Astrocyte (in vitro differentiated cells and primary cell): ENCODE measurements at regions not wholly inside any gene's neighbourhood (a gene's known extent, or its start where the extent isn't known, plus 50 kb on each side); places are given as distances from the start of the nearest gene placed in this dataset.

ENCODE experiments used
- DNase-seq: peaks from one replicate; pipeline ENCODE4 v3.0.0-alpha.2; 2010; ENCODE audit warnings: low read depth
- FAIRE-seq: peaks from 2 replicates; lab custom pipeline; 2011; peaks lifted over from hg19 to GRCh38; lab: Jason Lieb, UNC
- H2AFZ ChIP-seq: 2 replicates; pipeline ENCODE4 v1.6.0; 2012; ENCODE audit warnings: low read depth, low read length, inconsistent platforms
- H3K27ac ChIP-seq: 2 replicates; pipeline ENCODE4 v1.5.1; 2011; ENCODE audit warnings: low read depth, low read length, inconsistent platforms
- H3K27me3 ChIP-seq: 2 replicates; pipeline ENCODE4 v1.6.0; 2011; ENCODE audit warnings: low read length, inconsistent platforms; ENCODE audit not compliant: insufficient read depth
- H3K36me3 ChIP-seq: 2 replicates; pipeline ENCODE4 v1.5.1; 2011; ENCODE audit warnings: low read length, inconsistent platforms; ENCODE audit not compliant: insufficient read depth
- H3K4me1 ChIP-seq: 2 replicates; pipeline ENCODE4 v1.5.1; 2011; ENCODE audit warnings: low read length, inconsistent platforms; ENCODE audit not compliant: insufficient read depth
- H3K4me2 ChIP-seq: 2 replicates; pipeline ENCODE4 v1.6.0; 2012; ENCODE audit warnings: low read length, inconsistent platforms
- H3K4me3 ChIP-seq: 2 replicates; pipeline ENCODE4 v1.5.1; 2011; ENCODE audit warnings: low read depth, mild to moderate bottlenecking, low read length, inconsistent platforms; ENCODE audit not compliant: insufficient read depth
- H3K79me2 ChIP-seq: 2 replicates; pipeline ENCODE4 v1.6.0; 2012; ENCODE audit warnings: mild to moderate bottlenecking, low read length, inconsistent platforms; ENCODE audit not compliant: insufficient read depth
- H3K9ac ChIP-seq: 2 replicates; pipeline ENCODE4 v1.6.0; 2012; ENCODE audit warnings: mild to moderate bottlenecking, low read length, inconsistent platforms
- H3K9me3 ChIP-seq: 2 replicates; pipeline ENCODE4 v1.5.1; 2012; ENCODE audit warnings: low read depth, mild to moderate bottlenecking, low read length, inconsistent platforms; ENCODE audit not compliant: insufficient read depth
- H4K20me1 ChIP-seq: 2 replicates; pipeline ENCODE4 v1.6.0; 2012; ENCODE audit warnings: low read length, inconsistent platforms; ENCODE audit not compliant: insufficient read depth
- H3K27ac Mint-ChIP-seq: one replicate; pipeline ENCODE4 v1.8.0; 2021; ENCODE audit warnings: mild to moderate bottlenecking, mixed read lengths; ENCODE audit not compliant: unreplicated experiment
- H3K27me3 Mint-ChIP-seq: one replicate; pipeline ENCODE4 v1.8.0; 2021; ENCODE audit warnings: low read depth, mixed read lengths; ENCODE audit not compliant: unreplicated experiment
- H3K36me3 Mint-ChIP-seq: one replicate; pipeline ENCODE4 v1.8.0; 2021; ENCODE audit warnings: low read depth, mixed read lengths; ENCODE audit not compliant: unreplicated experiment
- H3K4me1 Mint-ChIP-seq: one replicate; pipeline ENCODE4 v1.8.0; 2021; ENCODE audit warnings: low read depth, mixed read lengths; ENCODE audit not compliant: unreplicated experiment
- H3K4me3 Mint-ChIP-seq: one replicate; pipeline ENCODE4 v1.8.0; 2021; ENCODE audit warnings: mild to moderate bottlenecking, moderate library complexity, mixed read lengths; ENCODE audit not compliant: unreplicated experiment
- H3K9me3 Mint-ChIP-seq: one replicate; pipeline ENCODE4 v1.8.0; 2021; ENCODE audit warnings: mild to moderate bottlenecking, mixed read lengths; ENCODE audit not compliant: unreplicated experiment
- CTCF ChIP-seq: IDR thresholded peaks from 2 replicates; pipeline ENCODE4 v1.5.1; 2011; ENCODE audit warnings: low read depth, mild to moderate bottlenecking, inconsistent platforms, low read length, moderate library complexity; ENCODE audit not compliant: insufficient read depth
- EZH2 ChIP-seq: IDR thresholded peaks from 2 replicates; pipeline ENCODE4 v1.6.1; 2012; ENCODE audit warnings: mild to moderate bottlenecking, low read length, inconsistent platforms; ENCODE audit not compliant: insufficient read depth

- Mint-ChIP-seq H3K27me3 (peaks cover 4% of the 10 kb centered on the region), H3K4me1 (no peaks in the 10 kb centered on the region), H3K4me3 (no peak overlapping the region), H3K27ac (no peak overlapping the region), H3K36me3 (no peaks in the 10 kb centered on the region), H3K9me3 (no peaks in the 10 kb centered on the region)
- H3K79me2 ChIP-seq, result no peaks in the 10 kb centered on the region
- H3K4me2 ChIP-seq, result no peak overlapping the region
- H3K4me3 ChIP-seq, result no peak overlapping the region
- no peak overlapping the region for H2AFZ ChIP-seq
- H3K9me3 ChIP-seq, result no peaks in the 10 kb centered on the region
- FAIRE-seq (no peak), DNase-seq (no peak)
- no peaks in the 10 kb centered on the region for H3K36me3 ChIP-seq
- no peak overlapping the region for H3K27ac ChIP-seq
- H3K9ac ChIP-seq, result no peak overlapping the region
- H3K27me3 ChIP-seq, result no peaks in the 10 kb centered on the region
- no peaks in the 10 kb centered on the region for H3K4me1 ChIP-seq
- peak; percentile 53 for TF ChIP-seq CTCF
- TF ChIP-seq EZH2, result no peak
- H4K20me1 ChIP-seq, result no peaks in the 10 kb centered on the region
Observed at GRCh38 chr4:10893395-10893794, 208.8 kb upstream of the CLNK start.

- H3K27me3 Mint-ChIP-seq, result peaks cover 6% of the 10 kb centered on the region
- no peak overlapping the region for H3K9ac ChIP-seq
- FAIRE-seq, result no peak
- H3K4me1 ChIP-seq, result no peaks in the 10 kb centered on the region
- no peak overlapping the region for H3K4me3 ChIP-seq
- no peaks in the 10 kb centered on the region for H3K9me3 ChIP-seq
- DNase-seq, result no peak
- H3K9me3 Mint-ChIP-seq, result no peaks in the 10 kb centered on the region
- no peak overlapping the region for H3K27ac Mint-ChIP-seq
- H2AFZ ChIP-seq, result no peak overlapping the region
- H3K27ac ChIP-seq, result no peak overlapping the region
- no peaks in the 10 kb centered on the region for H3K79me2 ChIP-seq
- no peak overlapping the region for H3K4me2 ChIP-seq
- H3K4me3 Mint-ChIP-seq, result no peak overlapping the region
- H3K36me3 Mint-ChIP-seq, result no peaks in the 10 kb centered on the region
- H3K4me1 Mint-ChIP-seq, result no peaks in the 10 kb centered on the region
- TF ChIP-seq EZH2, result no peak
- TF ChIP-seq CTCF, result no peak
- H3K27me3 ChIP-seq, result no peaks in the 10 kb centered on the region
- no peaks in the 10 kb centered on the region for H3K36me3 ChIP-seq
- no peaks in the 10 kb centered on the region for H4K20me1 ChIP-seq
Observed at GRCh38 chr4:10891866-10892265, 207.3 kb upstream of the CLNK start.

GRCh38 chr4:10889819-10890218 is 205.3 kb upstream of the CLNK start:
- Histone ChIP-seq H4K20me1 (no peaks in the 10 kb centered on the region), H3K9me3 (no peaks in the 10 kb centered on the region), H3K9ac (no peak overlapping the region), H3K4me3 (no peak overlapping the region), H3K4me1 (no peaks in the 10 kb centered on the region), H3K27me3 (no peaks in the 10 kb centered on the region), H2AFZ (no peak overlapping the region), H3K79me2 (no peaks in the 10 kb centered on the region), H3K27ac (no peak overlapping the region), H3K4me2 (no peak overlapping the region), H3K36me3 (no peaks in the 10 kb centered on the region)
- H3K27me3 Mint-ChIP-seq, result peaks cover 2% of the 10 kb centered on the region
- no peak for DNase-seq
- no peak overlapping the region for H3K27ac Mint-ChIP-seq
- no peak overlapping the region for H3K4me3 Mint-ChIP-seq
- H3K36me3 Mint-ChIP-seq, result no peaks in the 10 kb centered on the region
- no peak for FAIRE-seq
- TF ChIP-seq EZH2 (no peak), CTCF (no peak)
- H3K4me1 Mint-ChIP-seq, result no peaks in the 10 kb centered on the region
- H3K9me3 Mint-ChIP-seq, result no peaks in the 10 kb centered on the region
